Epithelial cell of proximal tubule (primary cell): ENCODE measurements at regions not wholly inside any gene's neighbourhood (a gene's known extent, or its start where the extent isn't known, plus 50 kb on each side); places are given as distances from the start of the nearest gene placed in this dataset.

Experiments
- DNase-seq: peaks from one replicate; pipeline ENCODE4 v3.0.0-alpha.2; 2011; ENCODE audit warnings: low read depth
- H3K4me3 ChIP-seq: 2 replicates; pipeline ENCODE4 v1.5.1; 2011; ENCODE audit warnings: low read depth, mild to moderate bottlenecking, low read length
- TF ChIP-seq, protein P1 (sequence below): conservative IDR thresholded peaks from 2 replicates; pipeline ENCODE4 v1.5.1; 2012; ENCODE audit warnings: low read depth, mild to moderate bottlenecking, low read length

DNA sequence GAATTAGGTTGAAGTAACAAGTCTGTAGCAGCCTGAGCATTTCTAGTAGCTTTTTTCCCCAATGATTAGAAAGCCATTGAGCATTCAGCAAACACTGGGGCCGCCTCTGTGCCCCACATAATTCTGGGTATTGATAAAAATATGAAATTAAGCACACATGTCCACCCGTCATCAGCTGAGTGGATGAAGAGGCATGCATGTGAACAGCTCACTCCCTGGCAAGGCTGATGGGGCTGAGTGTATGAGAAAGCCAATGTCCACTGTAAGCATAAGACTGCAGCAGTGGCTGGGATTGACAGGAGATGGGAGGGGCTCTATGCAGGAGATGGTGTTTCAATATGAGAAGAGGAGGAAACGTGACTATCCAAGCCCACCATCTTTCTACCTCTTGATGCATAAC is 124.4 kb upstream of the KLHL29 start:
- no peak overlapping the region for H3K4me3 ChIP-seq
- TF ChIP-seq, protein P1, sequence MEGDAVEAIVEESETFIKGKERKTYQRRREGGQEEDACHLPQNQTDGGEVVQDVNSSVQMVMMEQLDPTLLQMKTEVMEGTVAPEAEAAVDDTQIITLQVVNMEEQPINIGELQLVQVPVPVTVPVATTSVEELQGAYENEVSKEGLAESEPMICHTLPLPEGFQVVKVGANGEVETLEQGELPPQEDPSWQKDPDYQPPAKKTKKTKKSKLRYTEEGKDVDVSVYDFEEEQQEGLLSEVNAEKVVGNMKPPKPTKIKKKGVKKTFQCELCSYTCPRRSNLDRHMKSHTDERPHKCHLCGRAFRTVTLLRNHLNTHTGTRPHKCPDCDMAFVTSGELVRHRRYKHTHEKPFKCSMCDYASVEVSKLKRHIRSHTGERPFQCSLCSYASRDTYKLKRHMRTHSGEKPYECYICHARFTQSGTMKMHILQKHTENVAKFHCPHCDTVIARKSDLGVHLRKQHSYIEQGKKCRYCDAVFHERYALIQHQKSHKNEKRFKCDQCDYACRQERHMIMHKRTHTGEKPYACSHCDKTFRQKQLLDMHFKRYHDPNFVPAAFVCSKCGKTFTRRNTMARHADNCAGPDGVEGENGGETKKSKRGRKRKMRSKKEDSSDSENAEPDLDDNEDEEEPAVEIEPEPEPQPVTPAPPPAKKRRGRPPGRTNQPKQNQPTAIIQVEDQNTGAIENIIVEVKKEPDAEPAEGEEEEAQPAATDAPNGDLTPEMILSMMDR = no peak
- no peak for DNase-seq

DNA sequence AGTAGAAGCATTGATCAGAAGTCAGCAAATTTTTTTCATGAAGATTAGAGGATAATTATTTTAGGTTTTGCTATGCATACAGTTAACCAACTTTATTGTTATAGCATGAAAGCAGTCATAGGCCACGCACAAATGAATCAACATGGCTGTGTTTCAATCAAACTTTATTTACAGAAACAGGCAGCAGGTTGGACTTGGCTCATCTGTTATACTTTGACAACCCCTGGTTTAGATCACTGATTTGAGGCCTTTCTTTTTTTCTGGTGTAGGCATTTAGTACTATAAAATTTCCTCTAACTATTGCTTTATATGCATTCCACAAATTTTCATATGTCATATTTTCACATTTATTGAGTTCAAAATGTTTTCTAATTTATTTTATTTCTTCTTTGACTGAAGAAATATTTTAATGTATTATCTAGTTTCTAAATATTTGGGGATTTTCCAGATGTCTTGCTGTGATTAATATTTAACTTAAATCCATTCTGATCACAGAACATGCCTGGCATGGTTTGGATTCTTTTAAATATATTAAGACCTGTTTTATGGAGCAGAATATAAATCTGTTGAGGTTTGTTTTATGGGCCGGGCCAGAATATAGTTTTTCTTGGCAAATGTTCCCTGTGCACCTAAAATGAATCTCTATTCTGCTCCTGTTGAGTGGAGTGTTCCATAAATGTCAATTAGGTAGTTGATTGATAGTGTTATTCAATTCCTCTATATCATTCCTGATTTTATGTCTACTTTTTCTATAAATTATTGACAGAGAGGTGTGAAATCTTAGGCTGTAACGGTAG is 116.3 kb upstream of the KLHL29 start:
- TF ChIP-seq, protein P1 = no peak
- peak; percentile 62 for DNase-seq
- H3K4me3 ChIP-seq = no peak overlapping the region

- no peak for DNase-seq
- TF ChIP-seq, protein P1 = no peak
- no peak overlapping the region for H3K4me3 ChIP-seq
Observed at GRCh38 chr2:23269747-23270146, 115.2 kb upstream of the KLHL29 start.

- TF ChIP-seq, protein P1 = no peak
- DNase-seq = no peak
- no peak overlapping the region for H3K4me3 ChIP-seq
Observed at GRCh38 chr2:23270810-23271209, 114.2 kb upstream of the KLHL29 start.

GRCh38 chr2:23271230-23271629 is 113.7 kb upstream of the KLHL29 start:
- no peak for DNase-seq
- TF ChIP-seq, protein P1 = no peak

DNA sequence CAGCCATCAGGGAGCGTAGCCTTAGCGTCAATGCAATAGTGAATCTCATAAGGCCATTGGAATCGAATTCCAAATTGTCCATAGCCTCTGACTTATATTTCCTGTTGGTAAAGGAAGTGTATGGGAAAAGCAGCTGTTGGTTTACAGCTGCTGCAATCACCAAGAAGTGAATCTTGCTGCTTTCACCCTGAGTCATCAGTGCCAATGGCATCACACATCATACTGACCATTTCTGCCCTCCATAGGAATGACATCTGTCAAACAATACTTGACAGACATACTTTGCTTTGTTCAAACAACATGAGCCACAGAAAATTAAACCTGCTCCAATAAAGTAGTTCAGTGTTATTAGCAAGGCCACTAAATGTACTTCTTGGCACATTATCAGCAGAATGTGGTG is 111.2 kb upstream of the KLHL29 start:
- no peak for DNase-seq
- TF ChIP-seq, protein P1 = no peak
- no peak overlapping the region for H3K4me3 ChIP-seq

More at GRCh38 chr2:23271230-23271629, 113.7 kb upstream of the KLHL29 start:
- no peak overlapping the region for H3K4me3 ChIP-seq

- H3K4me3 ChIP-seq = no peak overlapping the region
- no peak for DNase-seq
- TF ChIP-seq, protein P1 = no peak
Observed at GRCh38 chr2:23280401-23280800, 104.6 kb upstream of the KLHL29 start.
